ENCODE measurements at regions not wholly inside any gene's neighbourhood (a gene's known extent, or its start where the extent isn't known, plus 50 kb on each side); places are given as distances from the start of the nearest gene placed in this dataset.

GRCh38 chr6:30396833-30397479 lies 52.0 kb downstream of the RPP21 start:
- peak in 48 of 58 donors; percentile 1 to 76 (median 28) for DNase-seq

- DNase-seq, result no peak
Measured at GRCh38 chr6:30397697-30398096, 52.7 kb downstream of the RPP21 start.

- no peak for DNase-seq
Measured at GRCh38 chr6:30399390-30400058, 54.6 kb downstream of the RPP21 start.

GRCh38 chr6:30405934-30406333 lies 61.0 kb downstream of the RPP21 start:
- DNase-seq, result no peak

- no peak for DNase-seq
Measured at GRCh38 chr6:30409184-30409583, 64.2 kb downstream of the RPP21 start.

GRCh38 chr6:30411515-30412207 lies 66.7 kb downstream of the RPP21 start:
- DNase-seq, result peak in 22 of 58 donors; percentile 1 to 48 (median 8)

GRCh38 chr6:30418448-30418847 lies 70.9 kb upstream of the HLA-E start:
- DNase-seq, result no peak

GRCh38 chr6:30424549-30424948 lies 64.8 kb upstream of the HLA-E start:
- DNase-seq, result no peak
